OCI-LY3 (cell line): ENCODE measurements at regions not wholly inside any gene's neighbourhood (a gene's known extent, or its start where the extent isn't known, plus 50 kb on each side); places are given as distances from the start of the nearest gene placed in this dataset.

ENCODE experiments used
- H2AFZ ChIP-seq: fragments of 200-600, 300-600 bp; shearing (Covaris generic); 2 replicates; pipeline ENCODE4 v1.6.0; 2014; ENCODE audit warnings: antibody characterized with exemption, low read depth, low read length
- H3K27ac ChIP-seq: fragments of 200-600, 300-600 bp; sonication (generic); 2 replicates; pipeline ENCODE4 v1.5.1; 2014; ENCODE audit warnings: mild to moderate bottlenecking, low read length, moderate library complexity, mixed read lengths
- H3K27me3 ChIP-seq: fragments of 200-600, 300-600 bp; sonication (generic); 2 replicates; pipeline ENCODE4 v1.6.1; 2014; ENCODE audit warnings: low read depth, low read length, mixed read lengths
- H3K36me3 ChIP-seq: fragments of 200-600, 300-600 bp; sonication (generic); replicated peaks from 2 replicates; pipeline ENCODE3; 2014; ENCODE audit warnings: low read depth, low read length, mixed read lengths
- H3K4me1 ChIP-seq: fragments of 300-600, 200-600 bp; sonication (generic); 2 replicates; pipeline ENCODE4 v1.6.1; 2014; ENCODE audit warnings: low read length, mixed read lengths
- H3K4me2 ChIP-seq: fragments of 200-600, 300-600 bp; sonication (generic); 2 replicates; pipeline ENCODE4 v1.6.1; 2014; ENCODE audit warnings: low read length, mixed read lengths
- H3K4me3 ChIP-seq: fragments of 300-600, 200-600 bp; sonication (generic); 2 replicates; pipeline ENCODE4 v1.5.1; 2014; ENCODE audit warnings: antibody characterized with exemption, mild to moderate bottlenecking, low read length, moderate library complexity
- H3K79me2 ChIP-seq: fragments of 300-600, 200-600 bp; shearing (Covaris generic); 2 replicates; pipeline ENCODE4 v1.6.1; 2014; ENCODE audit warnings: mild to moderate bottlenecking, low read length, mixed read lengths
- H3K9ac ChIP-seq: fragments of 300-600, 200-600 bp; shearing (Covaris generic); 2 replicates; pipeline ENCODE4 v1.6.0; 2014; ENCODE audit warnings: mild to moderate bottlenecking, low read length, moderate library complexity
- H3K9me3 ChIP-seq: fragments of 200-600, 300-600 bp; shearing (Covaris generic); 2 replicates; pipeline ENCODE4 v1.6.1; 2014; ENCODE audit warnings: low read length, mixed read lengths; ENCODE audit not compliant: insufficient read depth
- H4K20me1 ChIP-seq: fragments of 200-600, 300-600 bp; sonication (generic); 2 replicates; pipeline ENCODE4 v1.6.1; 2016; ENCODE audit warnings: low read length, mixed read lengths; ENCODE audit not compliant: insufficient read depth
- CTCF ChIP-seq: fragments of 200-600, 300-600 bp; sonication (generic); IDR thresholded peaks from 2 replicates; pipeline ENCODE4 v1.5.1; 2014; ENCODE audit warnings: antibody characterized with exemption, low read length, low read depth
- EZH2phosphoT487 ChIP-seq: fragments of 200-600 bp; shearing (Covaris generic); IDR thresholded peaks from 2 replicates; pipeline ENCODE4 v1.6.1; 2018; ENCODE audit warnings: antibody characterized with exemption, mixed run types, low read depth

- Histone ChIP-seq H3K79me2 (peaks cover 53% of the 10 kb centered on the region), H3K9ac (peak overlapping the region; percentile 81; the same call in 1 of the 2 replicates), H3K9me3 (no peaks in the 10 kb centered on the region), H3K27me3 (no peaks in the 10 kb centered on the region), H2AFZ (no peak overlapping the region), H3K4me2 (peak overlapping the region; percentile 92), H3K4me3 (peak overlapping the region; percentile 96), H4K20me1 (peaks cover 5% of the 10 kb centered on the region; the same call in 1 of the 2 replicates), H3K4me1 (peaks cover 16% of the 10 kb centered on the region), H3K27ac (no peak overlapping the region), H3K36me3 (no peaks in the 10 kb centered on the region)
- no peak for TF ChIP-seq CTCF
- no peak for TF ChIP-seq EZH2phosphoT487
Observed at GRCh38 chr10:91164520-91165065, 55.9 kb upstream of the PCGF5 start.

- Histone ChIP-seq H3K79me2 (peaks cover 73% of the 10 kb centered on the region), H3K36me3 (no peaks in the 10 kb centered on the region), H3K4me3 (no peak overlapping the region), H3K9me3 (no peaks in the 10 kb centered on the region), H3K27ac (no peak overlapping the region), H2AFZ (no peak overlapping the region), H3K4me1 (peaks cover 9% of the 10 kb centered on the region), H3K4me2 (no peak overlapping the region), H3K9ac (no peak overlapping the region), H3K27me3 (no peaks in the 10 kb centered on the region), H4K20me1 (peaks cover 5% of the 10 kb centered on the region; the same call in 1 of the 2 replicates)
- TF ChIP-seq EZH2phosphoT487 (no peak), CTCF (no peak)
Observed at GRCh38 chr10:91167406-91167805, 53.1 kb upstream of the PCGF5 start.

- H3K4me1 ChIP-seq = no peaks in the 10 kb centered on the region
- H2AFZ ChIP-seq = no peak overlapping the region
- no peak overlapping the region for H3K27ac ChIP-seq
- no peak overlapping the region for H3K9ac ChIP-seq
- H3K4me2 ChIP-seq = no peak overlapping the region
- H3K79me2 ChIP-seq = peaks cover 71% of the 10 kb centered on the region
- no peaks in the 10 kb centered on the region for H3K36me3 ChIP-seq
- TF ChIP-seq CTCF (no peak), EZH2phosphoT487 (no peak)
- H3K27me3 ChIP-seq = no peaks in the 10 kb centered on the region
- no peak overlapping the region for H3K4me3 ChIP-seq
- no peaks in the 10 kb centered on the region for H3K9me3 ChIP-seq
- H4K20me1 ChIP-seq = no peaks in the 10 kb centered on the region
Observed at GRCh38 chr10:91170418-91170817, 50.0 kb upstream of the PCGF5 start.
